Osteoblast (primary cell): ENCODE measurements at regions not wholly inside any gene's neighbourhood (a gene's known extent, or its start where the extent isn't known, plus 50 kb on each side); places are given as distances from the start of the nearest gene placed in this dataset.

Source experiments
- DNase-seq: peaks from one replicate; pipeline ENCODE4 v3.0.0; 2011; ENCODE audit warnings: low spot score, mixed read lengths; ENCODE audit not compliant: insufficient read length; ENCODE audit errors: missing footprints
- H2AFZ ChIP-seq: 2 replicates; pipeline ENCODE4 v1.6.0; 2011; ENCODE audit warnings: mild to moderate bottlenecking, low read length
- H3K27ac ChIP-seq: 2 replicates; pipeline ENCODE4 v1.5.1; 2011; ENCODE audit warnings: mild to moderate bottlenecking, low read depth, low read length, moderate library complexity
- H3K27me3 ChIP-seq: 2 replicates; pipeline ENCODE4 v1.6.0; 2012; ENCODE audit warnings: mild to moderate bottlenecking, control low read depth, inconsistent platforms, low read length, moderate library complexity; ENCODE audit not compliant: insufficient read depth
- H3K36me3 ChIP-seq: 2 replicates; pipeline ENCODE4 v1.5.1; 2011; ENCODE audit warnings: mild to moderate bottlenecking, low read length, control low read depth, moderate library complexity; ENCODE audit not compliant: insufficient read depth
- H3K4me1 ChIP-seq: 2 replicates; pipeline ENCODE4 v1.5.1; 2011; ENCODE audit warnings: mild to moderate bottlenecking, low read length, control low read depth, moderate library complexity; ENCODE audit not compliant: insufficient read depth
- H3K4me2 ChIP-seq: 2 replicates; pipeline ENCODE4 v1.6.0; 2011; ENCODE audit warnings: mild to moderate bottlenecking, low read length; ENCODE audit not compliant: insufficient read depth
- H3K4me3 ChIP-seq: fragments of 200-600 bp; sonication (generic); 3 replicates; pipeline ENCODE4 v1.5.1; 2012; ENCODE audit warnings: mild to moderate bottlenecking, low read length, inconsistent platforms; ENCODE audit not compliant: insufficient read depth
- H3K79me2 ChIP-seq: 2 replicates; pipeline ENCODE4 v1.6.0; 2012; ENCODE audit warnings: mild to moderate bottlenecking, low read length, control low read depth, inconsistent platforms; ENCODE audit not compliant: insufficient read depth
- H3K9me3 ChIP-seq: 2 replicates; pipeline ENCODE4 v1.5.1; 2011; ENCODE audit warnings: low read depth, low read length, control low read depth
- H4K20me1 ChIP-seq: 2 replicates; pipeline ENCODE4 v1.6.0; 2012; ENCODE audit warnings: mild to moderate bottlenecking, low read length, control low read depth; ENCODE audit not compliant: insufficient read depth
- CTCF ChIP-seq: IDR thresholded peaks from 2 replicates; pipeline ENCODE4 v1.5.1; 2011; ENCODE audit warnings: mild to moderate bottlenecking, low read depth, low read length, moderate library complexity; ENCODE audit errors: extremely low read depth

- H3K27me3 ChIP-seq: no peaks in the 10 kb centered on the region
- no peak overlapping the region for H3K27ac ChIP-seq
- no peak overlapping the region for H3K4me2 ChIP-seq
- H4K20me1 ChIP-seq: no peaks in the 10 kb centered on the region
- peak; percentile 27 for DNase-seq
- H2AFZ ChIP-seq: peak overlapping the region; percentile 2
- H3K36me3 ChIP-seq: no peaks in the 10 kb centered on the region
- H3K4me3 ChIP-seq: no peak overlapping the region
- no peaks in the 10 kb centered on the region for H3K79me2 ChIP-seq
- no peaks in the 10 kb centered on the region for H3K9me3 ChIP-seq
- TF ChIP-seq CTCF: no peak
- H3K4me1 ChIP-seq: peaks cover 39% of the 10 kb centered on the region
These were observed 191.2 kb upstream of the LNX1 start for GRCh38 chr4:53782458-53782845.

GRCh38 chr4:53781629-53782457, 190.6 kb upstream of the LNX1 start:
- Histone ChIP-seq H2AFZ (peak overlapping the region; percentile 2), H3K36me3 (no peaks in the 10 kb centered on the region), H3K9me3 (no peaks in the 10 kb centered on the region), H4K20me1 (no peaks in the 10 kb centered on the region), H3K4me2 (no peak overlapping the region), H3K4me1 (peaks cover 41% of the 10 kb centered on the region), H3K27ac (no peak overlapping the region), H3K27me3 (no peaks in the 10 kb centered on the region), H3K79me2 (no peaks in the 10 kb centered on the region), H3K4me3 (no peak overlapping the region)
- no peak for DNase-seq
- TF ChIP-seq CTCF: no peak

DNA sequence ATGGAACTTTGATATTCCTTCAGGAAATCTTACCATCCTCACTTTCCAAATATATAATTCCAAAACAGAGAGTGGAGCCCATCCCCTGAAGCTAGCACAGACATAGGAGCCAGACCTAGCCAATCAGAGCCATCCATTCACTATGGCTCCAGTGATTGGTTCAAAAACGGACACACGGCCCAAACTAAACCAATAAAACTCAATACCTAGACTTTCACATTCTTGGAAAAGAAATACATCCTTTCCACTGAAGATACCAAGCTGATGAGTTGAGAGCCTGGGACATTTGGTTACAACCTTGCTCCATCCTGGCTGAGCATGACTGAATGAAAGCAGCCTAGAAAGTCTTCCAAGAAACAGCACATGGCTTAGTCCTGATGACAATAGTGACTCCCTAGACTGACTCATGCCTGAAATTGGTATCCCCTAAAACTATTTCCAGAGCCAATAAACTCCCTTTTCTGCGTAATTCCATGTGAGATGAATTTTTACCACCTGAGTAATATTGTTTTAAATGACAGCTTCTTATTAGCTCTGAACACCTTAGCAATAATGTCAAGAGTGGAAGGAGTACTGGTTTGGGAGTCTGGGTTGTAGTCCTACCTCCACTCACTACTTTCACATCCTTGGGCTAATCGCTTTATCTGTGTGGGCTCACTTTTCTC, 189.6 kb upstream of the LNX1 start:
- H3K4me1 ChIP-seq: peaks cover 33% of the 10 kb centered on the region
- DNase-seq: no peak
- no peak overlapping the region for H3K4me2 ChIP-seq
- H3K79me2 ChIP-seq: no peaks in the 10 kb centered on the region
- no peak overlapping the region for H3K27ac ChIP-seq
- no peaks in the 10 kb centered on the region for H3K27me3 ChIP-seq
- H3K9me3 ChIP-seq: no peaks in the 10 kb centered on the region
- TF ChIP-seq CTCF: no peak
- no peaks in the 10 kb centered on the region for H3K36me3 ChIP-seq
- no peak overlapping the region for H2AFZ ChIP-seq
- H4K20me1 ChIP-seq: no peaks in the 10 kb centered on the region
- no peak overlapping the region for H3K4me3 ChIP-seq

GRCh38 chr4:53779025-53779424, 187.7 kb upstream of the LNX1 start:
- H3K79me2 ChIP-seq: no peaks in the 10 kb centered on the region
- H3K4me1 ChIP-seq: peaks cover 33% of the 10 kb centered on the region
- DNase-seq: no peak
- H3K4me3 ChIP-seq: no peak overlapping the region
- no peaks in the 10 kb centered on the region for H3K9me3 ChIP-seq
- H3K36me3 ChIP-seq: no peaks in the 10 kb centered on the region
- TF ChIP-seq CTCF: no peak
- H2AFZ ChIP-seq: no peak overlapping the region
- no peak overlapping the region for H3K27ac ChIP-seq
- no peaks in the 10 kb centered on the region for H4K20me1 ChIP-seq
- H3K27me3 ChIP-seq: no peaks in the 10 kb centered on the region
- no peak overlapping the region for H3K4me2 ChIP-seq
